ENCODE measurements at regions not wholly inside any gene's neighbourhood (a gene's known extent, or its start where the extent isn't known, plus 50 kb on each side); places are given as distances from the start of the nearest gene placed in this dataset.

DNA sequence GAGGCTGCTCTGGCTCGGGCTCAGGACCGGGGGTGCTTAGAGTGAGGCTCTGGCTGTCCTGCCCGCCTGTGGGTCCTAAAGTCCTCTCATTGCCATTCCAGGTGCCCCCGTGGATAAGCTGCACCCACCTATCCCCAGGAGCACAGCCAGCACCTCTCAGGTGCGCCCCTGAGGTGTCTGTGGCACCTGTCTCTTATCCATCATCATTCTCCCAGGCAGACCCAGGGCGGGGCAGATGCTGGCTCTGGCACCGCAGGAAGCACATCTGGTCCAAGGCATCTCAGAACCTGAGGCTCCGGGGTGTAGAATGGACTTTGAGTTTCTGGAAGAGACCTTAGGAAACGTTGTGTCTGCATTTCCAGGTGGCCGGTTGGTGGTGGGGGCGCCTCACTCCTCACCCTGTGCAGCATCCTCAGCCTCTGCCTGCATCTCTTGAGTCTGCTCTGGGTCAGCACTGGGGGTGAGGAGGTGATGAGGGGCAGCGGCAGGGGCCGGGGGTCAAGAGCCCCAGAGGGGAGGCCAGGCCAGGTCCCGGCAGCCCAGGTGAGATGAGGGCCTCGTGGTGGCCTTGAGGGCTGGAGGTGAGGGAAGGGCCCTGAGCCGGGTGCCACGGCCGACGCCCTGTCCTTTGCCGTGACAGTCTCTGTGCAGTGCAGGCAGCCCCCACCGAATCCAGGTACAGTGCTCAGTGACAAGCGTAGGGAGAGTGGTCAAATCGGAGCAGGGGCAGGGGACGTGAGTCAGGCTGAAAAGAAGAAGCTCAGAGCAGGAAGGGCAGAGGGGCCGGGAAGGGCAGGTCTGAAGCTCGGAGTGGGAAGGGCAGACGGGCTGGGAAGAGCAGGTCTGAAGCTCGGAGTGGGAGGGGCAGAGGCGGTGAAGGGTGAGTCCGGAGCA, 173.5 kb downstream of the NPIPB11 start:
- TF ChIP-seq, protein P1, sequence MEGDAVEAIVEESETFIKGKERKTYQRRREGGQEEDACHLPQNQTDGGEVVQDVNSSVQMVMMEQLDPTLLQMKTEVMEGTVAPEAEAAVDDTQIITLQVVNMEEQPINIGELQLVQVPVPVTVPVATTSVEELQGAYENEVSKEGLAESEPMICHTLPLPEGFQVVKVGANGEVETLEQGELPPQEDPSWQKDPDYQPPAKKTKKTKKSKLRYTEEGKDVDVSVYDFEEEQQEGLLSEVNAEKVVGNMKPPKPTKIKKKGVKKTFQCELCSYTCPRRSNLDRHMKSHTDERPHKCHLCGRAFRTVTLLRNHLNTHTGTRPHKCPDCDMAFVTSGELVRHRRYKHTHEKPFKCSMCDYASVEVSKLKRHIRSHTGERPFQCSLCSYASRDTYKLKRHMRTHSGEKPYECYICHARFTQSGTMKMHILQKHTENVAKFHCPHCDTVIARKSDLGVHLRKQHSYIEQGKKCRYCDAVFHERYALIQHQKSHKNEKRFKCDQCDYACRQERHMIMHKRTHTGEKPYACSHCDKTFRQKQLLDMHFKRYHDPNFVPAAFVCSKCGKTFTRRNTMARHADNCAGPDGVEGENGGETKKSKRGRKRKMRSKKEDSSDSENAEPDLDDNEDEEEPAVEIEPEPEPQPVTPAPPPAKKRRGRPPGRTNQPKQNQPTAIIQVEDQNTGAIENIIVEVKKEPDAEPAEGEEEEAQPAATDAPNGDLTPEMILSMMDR (IDR thresholded peaks at IDR 0.05) = no peak
- no peak for TF ChIP-seq POLR2A (IDR thresholded peaks at IDR 0.05)

Data from thyroid gland (tissue), 4 donors.